Stimulated activated naive CD4-positive, alpha-beta T cell (primary cell): ENCODE measurements at regions not wholly inside any gene's neighbourhood (a gene's known extent, or its start where the extent isn't known, plus 50 kb on each side); places are given as distances from the start of the nearest gene placed in this dataset.

Experiments
- DNase-seq, 6 experiments: peaks; one replicate each; lab custom pipeline; 2025; lab: John Stamatoyannopoulos, UW

GRCh38 chr10:36301539-36301938 lies 659.4 kb upstream of the FZD8 start:
- DNase-seq, result no peak

GRCh38 chr10:36301139-36301538 lies 659.0 kb upstream of the FZD8 start:
- DNase-seq, result no peak

- DNase-seq, result no peak
Observed at GRCh38 chr10:36283827-36284226, 641.7 kb upstream of the FZD8 start.

GRCh38 chr10:36281831-36282331 lies 639.8 kb upstream of the FZD8 start:
- no peak for DNase-seq

DNA sequence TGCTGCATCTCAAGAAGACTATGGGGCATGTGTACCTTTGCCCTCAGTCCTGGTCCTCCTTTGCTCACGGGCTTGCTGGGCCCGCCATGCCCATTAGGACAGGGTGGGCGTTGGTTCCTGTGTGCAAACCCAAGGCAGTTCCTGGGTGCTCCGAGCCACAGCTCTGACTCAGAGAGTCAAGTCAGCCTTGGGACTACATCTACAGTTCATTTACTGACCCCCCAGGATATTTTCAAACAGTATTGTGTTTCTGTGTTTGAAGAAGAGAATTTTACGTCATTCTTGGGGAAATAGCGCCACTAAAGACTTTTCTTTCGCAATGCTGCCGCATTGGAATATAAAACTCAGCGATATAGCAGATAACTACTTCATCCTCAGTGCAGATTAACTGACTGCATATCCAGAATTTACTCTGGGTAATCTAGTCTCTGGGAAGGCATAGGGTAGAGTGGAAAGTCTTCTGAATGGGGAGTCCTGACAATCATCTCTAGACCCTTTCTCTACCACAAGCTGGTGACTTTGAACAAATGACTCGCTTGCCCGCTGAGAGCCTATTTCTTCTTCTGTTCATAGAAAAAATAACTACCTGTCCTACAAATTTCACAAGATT lies 638.9 kb upstream of the FZD8 start:
- no peak for DNase-seq

GRCh38 chr10:36280321-36280741 lies 638.2 kb upstream of the FZD8 start:
- no peak for DNase-seq

DNA sequence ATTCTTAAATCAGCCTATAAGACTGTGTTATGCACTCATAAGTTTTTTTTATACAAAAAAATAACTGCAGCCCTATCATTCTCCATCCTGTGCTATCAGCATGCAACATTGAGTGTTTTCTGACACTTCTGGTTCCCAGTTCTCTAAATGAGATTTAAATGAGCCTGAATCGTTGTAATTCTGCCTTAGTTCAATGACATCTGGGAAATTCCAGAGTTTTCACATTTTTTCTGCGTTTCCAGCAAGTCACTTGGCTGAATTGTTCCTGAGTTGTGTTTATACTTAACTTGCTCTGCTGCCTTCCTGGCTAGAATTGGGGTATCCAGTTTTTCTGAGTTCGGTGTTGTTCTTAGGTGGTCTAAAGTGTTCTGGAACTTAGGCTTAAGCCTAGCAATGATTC lies 636.1 kb upstream of the FZD8 start:
- no peak for DNase-seq

- no peak for DNase-seq
Observed at GRCh38 chr10:36277459-36277858, 635.4 kb upstream of the FZD8 start.

DNA sequence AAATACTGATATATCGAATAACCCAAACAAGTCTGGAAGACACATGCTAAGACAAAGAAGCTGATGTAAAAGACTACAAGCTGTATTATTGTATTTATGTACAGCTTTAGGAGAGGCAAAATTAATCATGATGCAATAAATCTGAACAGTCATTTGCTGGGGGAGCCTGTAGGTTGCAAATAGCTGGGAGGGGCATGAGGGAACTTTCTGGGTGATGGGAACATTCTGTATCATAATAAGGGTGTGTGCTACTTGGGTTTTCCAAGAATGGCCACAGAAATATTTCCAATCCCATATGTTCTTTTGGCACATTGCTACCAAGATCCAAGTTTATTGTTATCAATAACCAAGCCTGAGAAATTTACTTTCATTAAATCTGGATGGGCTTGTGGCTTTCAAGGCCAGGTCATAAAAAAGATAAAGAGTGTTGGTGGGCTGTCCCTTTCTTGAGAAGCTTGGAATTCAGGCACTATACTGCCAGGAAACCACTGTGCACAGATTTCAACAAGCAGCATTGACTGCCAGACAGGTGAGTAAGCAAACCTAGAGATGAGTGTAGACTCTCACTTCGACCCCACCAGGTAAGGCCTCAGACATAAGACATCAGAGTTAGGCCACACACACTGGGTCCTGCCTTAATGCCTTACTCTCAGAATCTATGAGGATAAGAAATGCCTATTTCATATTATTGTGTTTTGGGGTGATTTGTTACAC lies 629.7 kb upstream of the FZD8 start:
- no peak for DNase-seq

DNA sequence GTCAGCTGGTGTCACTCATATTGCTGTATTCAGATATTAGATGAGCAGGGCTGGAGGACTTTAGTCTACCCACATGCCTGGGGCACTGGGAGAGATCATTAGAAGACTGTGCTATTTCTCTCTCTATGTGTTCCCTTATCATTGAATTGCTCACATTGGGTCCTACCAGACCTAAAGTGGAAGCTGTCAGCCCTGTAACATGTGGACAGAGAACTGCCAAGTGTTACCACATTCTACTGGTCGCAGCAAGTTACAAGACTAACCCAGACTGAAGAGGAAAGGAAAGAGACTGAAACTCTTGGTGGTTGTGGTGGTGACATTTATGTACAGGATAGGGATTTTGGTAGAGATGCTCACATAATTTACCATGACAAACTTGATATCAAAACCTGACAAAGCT lies 627.1 kb upstream of the FZD8 start:
- DNase-seq, result no peak

- no peak for DNase-seq
Observed at GRCh38 chr10:36266923-36267322, 624.8 kb upstream of the FZD8 start.

DNA sequence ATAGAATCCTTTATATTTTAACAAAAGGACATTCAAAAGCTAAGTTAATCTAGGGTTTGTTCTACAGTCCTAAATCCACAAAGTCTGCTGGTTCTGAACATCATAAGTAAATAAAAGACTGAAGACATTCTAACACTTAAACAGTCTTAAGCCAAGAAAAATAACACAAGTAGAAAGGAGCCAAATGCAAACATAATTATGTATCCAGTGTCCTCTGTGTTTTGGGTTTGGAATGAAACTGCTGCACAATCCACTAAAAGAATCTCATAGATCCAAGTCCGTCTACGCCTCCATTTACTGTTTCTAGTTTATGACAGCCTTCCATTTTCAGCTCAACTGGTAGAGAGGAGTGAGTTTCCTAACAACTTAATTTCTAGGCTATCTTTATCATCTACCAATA lies 623.6 kb upstream of the FZD8 start:
- DNase-seq, result no peak

DNA sequence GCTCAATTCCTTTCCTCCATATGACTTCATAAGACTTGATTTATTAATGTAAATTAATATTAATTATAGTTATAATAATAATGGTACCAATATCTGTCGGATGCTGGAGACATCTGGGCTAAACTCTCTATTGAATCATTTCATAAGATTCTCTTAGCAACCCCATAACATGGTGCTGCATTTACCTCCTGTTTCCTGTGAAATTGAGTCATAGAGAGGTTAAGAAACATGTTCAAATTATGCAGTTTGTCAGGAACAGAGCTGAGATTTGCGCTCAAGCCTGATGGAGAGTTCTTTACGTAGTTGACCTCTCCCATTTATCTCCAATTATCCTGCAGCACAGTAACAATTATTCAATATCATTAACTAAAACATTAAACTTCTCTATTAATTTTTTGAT lies 621.8 kb upstream of the FZD8 start:
- no peak for DNase-seq

DNA sequence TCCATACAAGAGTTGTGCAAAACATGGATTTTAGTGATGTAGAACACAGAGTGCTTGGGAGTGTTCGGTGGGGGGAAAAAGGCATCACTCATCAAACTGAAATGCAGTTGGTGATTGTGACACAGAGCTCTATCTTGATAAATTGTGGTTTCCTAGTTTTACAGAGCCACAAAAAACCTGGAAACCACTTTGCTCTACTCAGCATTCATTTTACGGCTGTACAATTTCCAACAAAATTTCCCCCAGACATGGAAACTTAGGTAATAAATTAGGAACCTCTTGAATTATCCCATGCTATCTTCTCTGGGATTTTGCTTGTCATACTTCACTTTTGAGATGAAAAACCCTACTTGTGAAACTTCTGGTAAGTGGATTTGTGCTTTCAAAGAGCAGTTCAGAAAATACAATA lies 614.9 kb upstream of the FZD8 start:
- no peak for DNase-seq

DNA sequence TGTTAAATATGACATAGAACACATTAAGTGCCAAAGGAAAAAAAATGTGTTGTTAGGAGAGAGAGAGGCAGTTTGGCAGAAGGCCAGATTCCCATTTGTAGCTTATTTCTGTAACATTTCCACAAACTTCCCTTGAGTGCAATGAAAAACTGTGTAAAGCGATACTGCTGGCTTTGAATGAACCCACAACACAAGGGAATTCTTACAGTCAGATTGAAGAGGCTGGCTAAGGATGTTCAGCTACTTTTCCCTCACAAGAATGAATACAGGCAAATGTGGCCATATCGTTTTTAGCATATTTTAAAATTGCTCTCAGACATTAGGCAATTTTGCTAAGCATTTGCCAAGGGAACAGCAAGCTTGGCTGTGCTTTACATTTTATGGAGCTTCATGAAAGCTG lies 614.1 kb upstream of the FZD8 start:
- no peak for DNase-seq

DNA sequence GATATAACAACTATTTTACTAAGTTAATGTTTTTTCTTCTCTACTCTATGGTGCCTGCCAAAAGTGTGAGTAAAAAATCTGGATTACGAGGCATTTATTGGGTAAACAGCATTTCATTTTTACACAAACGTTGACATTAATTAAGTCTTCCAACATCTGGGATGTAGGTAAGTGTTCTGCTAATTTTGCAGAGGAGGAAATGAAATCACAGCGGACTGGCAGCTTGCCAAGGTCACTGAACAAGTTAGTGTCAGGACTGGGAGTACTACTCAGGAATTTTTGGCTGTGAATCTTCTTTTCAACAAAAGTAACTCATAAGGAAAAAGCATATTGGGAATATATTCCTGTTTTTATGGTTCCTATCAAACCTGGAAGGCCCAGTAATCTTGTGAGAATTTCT lies 612.1 kb upstream of the FZD8 start:
- DNase-seq, result no peak

DNA sequence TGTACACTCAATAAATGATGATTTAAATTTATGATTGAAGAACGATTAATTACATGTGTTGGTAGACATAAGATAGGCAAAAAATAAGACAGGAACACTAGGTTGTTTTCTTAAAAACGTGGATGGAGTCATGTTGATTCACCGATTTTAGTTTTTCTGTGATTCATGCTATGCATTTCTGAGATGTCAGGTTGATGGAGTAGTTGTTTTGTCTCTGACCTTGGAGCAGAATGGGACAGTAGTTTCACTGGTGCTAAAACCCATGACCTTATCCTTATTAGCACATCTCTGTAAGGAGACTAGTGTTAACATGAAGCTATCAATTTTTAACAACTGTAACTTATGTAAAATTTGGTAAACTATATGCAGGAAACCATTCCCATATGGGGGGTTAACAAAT lies 611.6 kb upstream of the FZD8 start:
- no peak for DNase-seq

DNA sequence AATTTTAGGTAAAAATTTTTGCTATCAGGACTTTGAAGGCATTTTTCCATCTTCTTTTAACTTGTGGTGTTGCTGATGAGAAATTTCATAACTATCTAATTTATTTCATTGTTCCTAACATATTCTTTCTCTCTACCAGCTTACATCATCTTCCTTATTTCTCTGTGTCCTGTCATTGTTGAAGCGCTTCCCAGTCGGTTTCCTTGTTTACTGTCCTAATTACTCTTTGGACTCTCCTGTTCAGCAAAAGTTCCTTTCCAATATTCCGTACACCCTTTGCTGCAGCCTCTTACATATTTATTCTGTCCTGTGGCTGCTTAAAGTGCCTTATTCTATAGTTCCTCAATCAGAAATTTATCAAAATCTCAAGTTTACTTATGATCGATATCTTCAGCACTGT lies 609.0 kb upstream of the FZD8 start:
- DNase-seq, result no peak

DNA sequence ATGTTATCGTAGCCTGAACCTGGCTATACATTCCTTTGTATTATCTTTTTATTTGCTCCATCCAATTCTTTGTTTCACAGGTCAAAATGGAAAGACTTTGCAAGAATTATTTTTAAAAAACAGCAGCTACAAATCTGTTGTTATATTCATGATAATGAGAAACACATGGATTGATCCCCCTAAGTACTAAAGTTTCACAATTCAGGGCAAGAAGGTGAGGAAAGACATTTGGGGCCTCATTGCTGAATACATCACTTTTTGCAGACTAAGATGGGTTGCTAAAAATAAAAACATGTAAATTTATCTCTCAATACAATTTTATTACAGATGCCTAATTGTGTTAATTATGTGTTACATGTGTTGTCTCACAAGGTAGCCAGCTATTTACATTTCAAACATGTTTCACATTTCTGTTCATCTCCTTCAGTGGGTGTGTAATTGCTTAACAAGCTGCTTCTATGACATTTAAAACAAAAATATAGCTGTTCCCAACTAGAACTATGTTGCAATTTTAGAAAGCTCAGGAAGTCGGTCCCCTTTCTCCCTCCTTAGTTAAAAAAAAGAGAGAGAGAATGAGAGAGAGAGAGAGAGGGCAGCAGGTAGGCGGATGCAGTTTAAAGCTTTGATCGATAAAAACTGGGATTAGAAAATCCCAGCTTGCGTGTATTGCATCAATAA lies 606.3 kb upstream of the FZD8 start:
- DNase-seq, result no peak

DNA sequence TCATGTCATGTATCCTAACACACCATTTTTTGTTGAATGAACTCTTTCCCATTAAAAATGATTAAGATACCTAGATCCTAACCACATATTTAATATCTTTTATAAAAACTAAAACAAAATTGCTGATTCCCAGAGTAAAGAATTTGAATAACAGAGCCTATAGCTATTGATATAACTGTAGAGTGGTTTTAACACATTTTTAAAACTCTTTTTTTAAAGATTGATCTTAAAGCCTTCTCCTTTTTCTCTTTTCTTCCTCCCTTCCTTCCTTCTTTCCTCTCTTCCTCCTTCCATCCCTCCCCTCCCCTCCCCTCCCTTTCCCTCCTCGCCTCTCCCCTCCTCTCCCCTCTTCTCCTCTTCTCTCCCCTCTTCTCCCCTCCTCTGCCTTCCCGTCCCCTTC lies 605.4 kb upstream of the FZD8 start:
- DNase-seq, result no peak

- no peak for DNase-seq
Observed at GRCh38 chr10:36236931-36237330, 594.8 kb upstream of the FZD8 start.

- no peak for DNase-seq
Observed at GRCh38 chr10:36236341-36236740, 594.2 kb upstream of the FZD8 start.

- DNase-seq, result no peak
Observed at GRCh38 chr10:36232935-36233334, 590.8 kb upstream of the FZD8 start.
